ENCODE measurements at regions not wholly inside any gene's neighbourhood (a gene's known extent, or its start where the extent isn't known, plus 50 kb on each side); places are given as distances from the start of the nearest gene placed in this dataset.

DNA sequence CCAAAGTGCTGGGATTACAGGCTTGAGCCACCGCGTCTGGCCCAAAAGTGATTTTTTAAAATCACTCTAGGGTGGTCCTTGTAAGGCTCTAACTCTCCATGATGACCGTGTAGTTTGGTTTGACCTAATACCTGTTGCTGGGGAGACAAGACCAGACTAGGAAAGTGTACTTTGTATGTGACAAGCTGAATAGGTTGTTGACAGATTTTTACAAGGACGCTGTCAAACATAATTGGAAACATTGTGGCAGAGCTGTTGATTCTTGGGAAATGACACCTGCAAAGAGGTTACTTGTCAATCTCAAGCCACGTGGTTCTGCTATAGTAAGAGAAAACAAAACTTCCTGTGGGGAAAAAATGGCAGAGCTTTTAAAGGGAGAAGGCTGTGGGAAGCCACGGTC is 802.4 kb upstream of the HS3ST1 start:
- peaks cover 5% of the 10 kb centered on the region; the same call in 1 of the 2 replicates for H3K9me3 ChIP-seq (ENCODE audit: insufficient read depth, low read length)

DNA sequence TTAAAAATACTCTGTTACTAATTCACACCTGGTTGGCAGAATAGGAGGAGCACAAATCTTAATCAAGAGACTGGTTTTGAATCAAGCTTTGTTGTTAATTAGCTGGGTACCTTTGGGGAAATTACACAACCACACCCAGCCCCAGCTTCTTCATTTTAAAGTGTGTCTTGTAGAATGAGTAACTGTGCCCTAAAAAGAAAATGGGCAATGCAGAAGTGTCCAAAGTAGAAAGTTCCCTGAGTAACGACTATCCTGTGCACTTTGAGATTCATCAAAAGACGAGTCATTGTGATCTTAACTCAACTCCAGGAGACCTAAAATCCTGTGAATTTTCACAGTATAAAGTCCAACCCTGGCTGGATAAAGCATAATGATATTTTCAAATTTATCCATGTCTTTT is 792.3 kb upstream of the HS3ST1 start:
- H3K4me2 ChIP-seq (ENCODE audit: low read length): peak overlapping the region; percentile 64
- no peaks in the 10 kb centered on the region for H4K20me1 ChIP-seq (ENCODE audit: insufficient read depth, low read length)
- H3K79me2 ChIP-seq (ENCODE audit: low read length): no peaks in the 10 kb centered on the region
- peaks cover 28% of the 10 kb centered on the region for H3K4me1 ChIP-seq (ENCODE audit: low read length)
- no peaks in the 10 kb centered on the region for H3K27me3 ChIP-seq (ENCODE audit: low read depth, low read length)
- H3K4me3 ChIP-seq (ENCODE audit: low read length): peak overlapping the region; percentile 47
- TF ChIP-seq CTCF (IDR thresholded peaks at IDR 0.05; ENCODE audit: low read depth, low read length): no peak
- TF ChIP-seq EZH2phosphoT487 (IDR thresholded peaks at IDR 0.05; ENCODE audit: low read depth): no peak
- H3K36me3 ChIP-seq (replicated peaks; ENCODE audit: low read depth, low read length): peaks cover 3% of the 10 kb centered on the region
- H2AFZ ChIP-seq (ENCODE audit: low read depth, low read length): peak overlapping the region; percentile 67
- peak overlapping the region; percentile 68 for H3K27ac ChIP-seq (ENCODE audit: low read length)
- H3K9me3 ChIP-seq (ENCODE audit: insufficient read depth, low read length): no peaks in the 10 kb centered on the region
- H3K9ac ChIP-seq (ENCODE audit: low read length): peak overlapping the region; percentile 34; the same call in 1 of the 2 replicates

More for the DNA sequence above, 802.4 kb upstream of the HS3ST1 start:
- Histone ChIP-seq H3K9ac (ENCODE audit: low read length) (no peak overlapping the region), H3K27ac (ENCODE audit: low read length) (no peak overlapping the region), H3K4me1 (ENCODE audit: low read length) (peaks cover 7% of the 10 kb centered on the region; the same call in 1 of the 2 replicates), H3K4me2 (ENCODE audit: low read length) (no peak overlapping the region), H3K4me3 (ENCODE audit: low read length) (no peak overlapping the region), H3K27me3 (ENCODE audit: low read depth, low read length) (no peaks in the 10 kb centered on the region), H3K79me2 (ENCODE audit: low read length) (no peaks in the 10 kb centered on the region), H2AFZ (ENCODE audit: low read depth, low read length) (no peak overlapping the region), H3K36me3 (replicated peaks; ENCODE audit: low read depth, low read length) (no peaks in the 10 kb centered on the region), H4K20me1 (ENCODE audit: insufficient read depth, low read length) (no peaks in the 10 kb centered on the region)
- TF ChIP-seq CTCF (IDR thresholded peaks at IDR 0.05; ENCODE audit: low read depth, low read length) (no peak), EZH2phosphoT487 (IDR thresholded peaks at IDR 0.05; ENCODE audit: low read depth) (no peak)

DNA sequence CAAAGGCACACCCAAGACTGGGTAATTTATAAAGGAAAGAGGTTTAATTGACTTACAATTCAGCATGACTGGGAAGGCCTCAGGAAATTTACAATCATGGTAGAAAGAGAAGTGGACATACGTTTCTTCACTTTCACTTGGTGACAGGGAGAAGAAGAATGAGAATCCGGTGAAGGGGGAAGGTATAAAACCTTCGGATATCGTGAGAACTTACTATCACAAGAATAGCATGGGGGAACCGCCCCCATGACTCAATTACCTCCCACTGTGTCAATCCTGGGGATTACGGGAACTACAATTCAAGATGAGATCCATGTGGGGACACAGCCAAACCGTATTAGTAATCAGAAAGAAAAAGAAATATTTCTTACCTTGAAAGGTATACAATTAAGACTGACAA is 782.9 kb upstream of the HS3ST1 start:
- H3K9me3 ChIP-seq (ENCODE audit: insufficient read depth, low read length): no peaks in the 10 kb centered on the region
- TF ChIP-seq CTCF (IDR thresholded peaks at IDR 0.05; ENCODE audit: low read depth, low read length): no peak
- TF ChIP-seq EZH2phosphoT487 (IDR thresholded peaks at IDR 0.05; ENCODE audit: low read depth): no peak

GRCh38 chr4:12207396-12207795 is 778.7 kb upstream of the HS3ST1 start:
- no peak overlapping the region for H3K4me2 ChIP-seq (ENCODE audit: low read length)
- H4K20me1 ChIP-seq (ENCODE audit: insufficient read depth, low read length): no peaks in the 10 kb centered on the region
- H3K36me3 ChIP-seq (replicated peaks; ENCODE audit: low read depth, low read length): no peaks in the 10 kb centered on the region
- no peak overlapping the region for H3K27ac ChIP-seq (ENCODE audit: low read length)
- H3K79me2 ChIP-seq (ENCODE audit: low read length): no peaks in the 10 kb centered on the region
- H3K4me1 ChIP-seq (ENCODE audit: low read length): no peaks in the 10 kb centered on the region
- H3K27me3 ChIP-seq (ENCODE audit: low read depth, low read length): no peaks in the 10 kb centered on the region
- TF ChIP-seq EZH2phosphoT487 (IDR thresholded peaks at IDR 0.05; ENCODE audit: low read depth) (no peak), CTCF (IDR thresholded peaks at IDR 0.05; ENCODE audit: low read depth, low read length) (no peak)
- H3K4me3 ChIP-seq (ENCODE audit: low read length): no peak overlapping the region
- H3K9me3 ChIP-seq (ENCODE audit: insufficient read depth, low read length): no peaks in the 10 kb centered on the region
- no peak overlapping the region for H2AFZ ChIP-seq (ENCODE audit: low read depth, low read length)
- no peak overlapping the region for H3K9ac ChIP-seq (ENCODE audit: low read length)

More for the DNA sequence above, 782.9 kb upstream of the HS3ST1 start:
- H3K4me3 ChIP-seq (ENCODE audit: low read length): no peak overlapping the region
- H2AFZ ChIP-seq (ENCODE audit: low read depth, low read length): no peak overlapping the region
- no peak overlapping the region for H3K27ac ChIP-seq (ENCODE audit: low read length)
- no peak overlapping the region for H3K4me2 ChIP-seq (ENCODE audit: low read length)
- no peaks in the 10 kb centered on the region for H3K4me1 ChIP-seq (ENCODE audit: low read length)
- no peaks in the 10 kb centered on the region for H4K20me1 ChIP-seq (ENCODE audit: insufficient read depth, low read length)
- H3K27me3 ChIP-seq (ENCODE audit: low read depth, low read length): no peaks in the 10 kb centered on the region
- H3K79me2 ChIP-seq (ENCODE audit: low read length): no peaks in the 10 kb centered on the region
- H3K9ac ChIP-seq (ENCODE audit: low read length): no peak overlapping the region
- H3K36me3 ChIP-seq (replicated peaks; ENCODE audit: low read depth, low read length): no peaks in the 10 kb centered on the region
